GM18870 (cell line): ENCODE measurements at regions not wholly inside any gene's neighbourhood (a gene's known extent, or its start where the extent isn't known, plus 50 kb on each side); places are given as distances from the start of the nearest gene placed in this dataset.

ENCODE experiments used
- ATAC-seq: cut with Tn5 transposase; IDR thresholded peaks from one replicate; pipeline ENCODE4 v1.9.1; 2021; ENCODE audit warnings: moderate library complexity; ENCODE audit not compliant: unreplicated experiment

DNA sequence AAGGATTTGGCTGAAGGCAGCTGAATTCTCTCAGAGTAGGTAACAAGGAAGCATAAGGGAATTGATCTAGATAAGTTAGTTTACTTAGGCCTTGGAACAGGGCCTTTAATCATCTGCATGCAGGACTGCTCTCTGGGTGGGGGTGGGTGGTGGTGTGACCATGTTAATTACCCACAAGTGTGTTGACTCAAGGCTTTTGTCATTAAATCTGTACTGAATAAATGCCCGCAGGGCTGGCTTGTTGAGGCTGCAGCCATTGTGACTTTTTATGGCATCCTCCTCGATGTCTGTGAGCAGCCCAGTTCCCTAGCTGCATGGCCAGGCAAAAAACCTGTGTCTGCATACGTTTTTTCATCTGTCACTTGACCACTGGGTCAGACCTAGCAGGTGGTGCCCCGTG is 63.5 kb upstream of the ASCC3 start:
- no peak for ATAC-seq

DNA sequence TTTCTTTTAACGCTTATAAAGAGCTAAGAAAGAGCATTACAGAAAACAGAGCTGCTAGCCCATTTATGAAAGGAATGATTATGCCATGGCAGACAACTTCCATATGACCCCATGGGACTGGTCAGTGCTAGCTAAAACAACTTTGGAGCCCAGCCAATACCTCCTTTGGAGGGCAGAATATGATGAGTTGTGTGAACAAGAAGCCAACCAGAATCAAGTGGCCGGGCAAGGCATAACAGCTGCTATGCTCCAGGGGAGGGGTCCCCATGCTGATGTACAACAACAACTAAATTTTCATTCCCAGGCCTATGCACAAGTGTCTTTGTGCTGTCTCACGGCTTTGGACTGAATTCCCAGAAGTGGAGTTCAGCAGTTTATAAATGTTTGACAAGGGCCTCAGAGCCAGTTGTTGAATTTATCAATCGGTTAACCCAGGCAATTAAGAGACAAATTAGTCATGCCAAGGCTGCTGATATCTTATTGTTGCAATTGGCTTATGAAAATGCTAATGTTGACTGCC is 65.0 kb upstream of the ASCC3 start:
- no peak for ATAC-seq

DNA sequence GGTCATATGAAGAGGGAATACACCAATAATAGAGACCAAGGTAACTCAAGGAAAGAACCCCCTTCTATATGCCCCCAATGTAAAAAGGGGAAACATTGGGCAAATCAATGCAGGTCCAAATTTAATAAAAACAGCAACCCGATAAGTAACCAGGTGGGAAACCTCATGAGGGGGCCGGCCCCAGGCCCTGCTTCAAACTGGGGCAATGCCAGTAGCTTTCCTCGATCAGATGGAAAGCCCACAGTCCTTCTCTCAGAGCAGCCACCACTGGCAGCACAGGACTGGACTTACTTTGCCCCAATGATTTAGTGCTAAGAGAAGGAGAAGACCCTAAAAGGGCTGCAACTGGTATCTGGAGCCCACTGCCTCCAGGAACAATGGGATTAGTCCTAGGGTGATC is 65.6 kb upstream of the ASCC3 start:
- no peak for ATAC-seq

DNA sequence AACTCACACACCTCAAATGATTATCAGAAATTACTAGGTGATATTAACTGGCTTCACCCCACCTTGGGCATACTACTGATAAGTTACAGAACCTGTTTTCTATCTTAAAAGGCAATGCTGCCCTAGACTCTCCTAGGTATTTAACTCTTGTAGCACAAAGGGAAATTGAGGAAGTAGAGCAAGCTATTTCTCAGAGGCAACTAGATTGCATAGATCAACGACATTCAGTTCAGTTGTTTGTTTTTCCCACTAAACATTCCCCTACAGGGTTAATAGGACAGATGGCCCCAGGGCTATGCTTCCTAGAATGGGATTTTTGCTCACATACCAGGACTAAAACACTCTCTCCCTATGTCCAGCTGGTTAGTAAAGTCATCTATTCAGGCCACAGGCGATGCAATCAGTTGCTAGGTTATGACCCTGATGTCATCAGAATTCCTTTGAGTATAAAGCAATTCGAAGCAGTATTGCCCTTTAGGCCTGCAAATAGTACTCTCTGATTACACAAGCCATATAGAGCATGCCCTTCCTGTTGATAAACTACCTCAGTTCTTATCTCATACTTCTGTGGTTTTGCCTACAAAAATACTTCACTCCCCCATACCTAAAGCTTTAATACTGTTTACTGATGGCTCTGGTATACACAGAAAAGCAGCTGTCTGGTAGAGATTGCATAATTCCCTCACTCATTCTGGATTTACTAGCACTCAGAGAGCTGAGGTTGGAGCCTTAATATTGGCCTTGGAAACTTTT is 67.4 kb upstream of the ASCC3 start:
- no peak for ATAC-seq

DNA sequence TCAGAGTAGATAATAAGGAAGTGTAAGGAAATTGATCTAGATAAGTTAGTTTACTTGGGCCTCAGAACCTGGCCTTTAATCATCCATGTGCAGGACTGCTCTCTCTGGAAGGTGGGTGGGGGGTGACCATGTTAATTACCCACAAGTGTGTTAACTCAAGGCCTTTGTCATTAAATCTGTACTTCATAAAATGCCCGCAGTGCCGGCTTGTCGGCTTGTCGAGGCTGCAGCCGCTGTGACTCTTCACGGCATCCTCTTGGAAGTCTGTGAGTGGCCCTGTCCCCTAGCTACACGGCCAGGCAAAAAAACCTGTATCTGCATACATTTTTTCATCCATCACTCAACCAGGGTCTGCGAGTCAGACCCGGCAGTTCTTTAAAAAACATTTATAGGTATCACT is 70.9 kb upstream of the ASCC3 start:
- no peak for ATAC-seq

DNA sequence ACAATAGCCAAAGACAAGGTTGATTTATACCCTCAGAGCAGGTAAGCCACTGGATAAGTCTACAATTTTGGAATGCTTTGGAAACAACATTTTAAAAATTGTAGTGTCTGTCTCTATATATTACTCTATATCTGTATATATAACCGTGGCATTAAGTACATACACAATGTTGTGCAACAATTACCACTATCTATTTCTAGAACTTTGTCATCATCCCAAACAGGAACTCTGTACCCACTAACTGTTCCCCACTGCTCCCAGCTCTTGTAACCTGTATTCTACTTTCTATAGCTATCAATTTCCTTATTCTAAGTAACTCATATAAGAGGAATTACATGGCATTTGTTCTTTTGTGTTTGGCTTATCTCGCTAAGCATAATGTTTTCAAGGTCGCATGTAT is 78.2 kb upstream of the ASCC3 start:
- no peak for ATAC-seq

DNA sequence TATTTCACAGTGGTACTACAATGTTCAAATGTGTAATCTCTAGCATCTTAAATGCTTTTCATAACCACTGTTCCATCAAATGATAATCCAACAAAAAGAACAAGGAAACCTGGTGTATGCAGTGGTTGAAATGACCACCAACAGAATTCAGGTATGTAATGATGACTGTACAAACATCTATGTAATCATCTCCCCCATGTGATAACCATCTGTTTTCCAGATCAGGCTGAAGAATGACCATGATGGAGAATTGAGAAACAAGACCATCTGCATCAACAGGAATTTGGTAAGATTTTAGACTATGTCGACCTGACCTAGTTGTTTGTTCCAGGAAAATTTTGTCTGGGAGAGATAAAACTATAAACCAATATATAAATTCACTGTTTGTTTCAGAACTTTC is 81.3 kb upstream of the ASCC3 start:
- no peak for ATAC-seq

DNA sequence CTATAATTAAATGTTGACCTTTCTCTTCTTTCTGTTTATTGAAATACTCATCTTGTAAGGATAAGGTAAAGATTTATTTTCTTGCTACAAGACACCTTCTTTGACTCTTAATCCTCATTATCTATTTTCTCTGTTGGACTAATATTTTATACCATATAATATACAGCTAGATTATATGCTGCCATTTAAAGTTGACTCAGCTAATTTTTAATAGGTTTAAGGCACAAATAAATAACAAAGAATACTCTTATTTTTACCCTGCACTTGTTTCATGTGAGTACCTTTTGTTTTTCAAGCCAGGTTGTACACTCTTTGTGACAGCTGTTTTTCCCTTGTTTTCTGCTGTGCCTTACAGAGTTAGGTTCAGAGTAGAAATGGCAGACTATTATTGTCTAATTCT is 83.9 kb upstream of the ASCC3 start:
- no peak for ATAC-seq

DNA sequence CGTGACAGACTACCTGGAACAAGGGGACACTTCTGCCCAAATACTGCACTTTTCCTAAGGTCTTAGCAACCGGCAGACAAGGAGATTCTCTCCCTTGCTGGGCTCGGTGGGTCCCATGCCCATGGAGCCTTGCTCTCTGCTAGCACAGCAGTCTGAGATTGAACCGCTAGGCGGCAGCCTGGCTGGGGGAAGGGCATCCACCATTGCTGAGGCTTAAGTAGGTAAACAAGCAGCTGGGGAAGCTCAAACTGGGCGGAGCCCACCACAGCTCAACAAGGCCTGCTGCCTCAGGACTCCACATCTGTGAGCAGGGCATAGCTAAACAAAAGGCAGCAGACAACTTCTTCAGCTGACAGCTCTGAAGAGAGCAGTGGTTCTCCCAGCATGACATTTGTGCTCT is 87.8 kb upstream of the ASCC3 start:
- no peak for ATAC-seq

DNA sequence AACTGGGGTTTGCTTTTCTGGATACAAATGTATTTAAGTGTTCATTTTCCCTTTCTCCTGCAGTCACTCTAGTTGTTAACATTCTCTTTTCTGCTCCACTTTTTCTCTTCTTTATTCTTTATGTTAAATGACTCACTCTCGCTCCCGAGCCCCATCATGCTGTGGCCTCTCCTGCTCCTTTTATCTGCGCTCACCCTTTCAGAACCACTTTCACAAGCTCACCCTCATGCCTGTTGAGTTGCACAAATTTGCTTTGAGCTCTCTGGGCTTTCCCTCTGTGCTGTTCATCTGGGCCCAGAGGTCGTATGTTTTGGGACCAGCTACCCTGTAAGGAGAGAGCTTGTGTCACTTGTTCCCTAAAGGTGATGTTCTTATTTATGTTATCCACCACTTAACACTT is 98.1 kb upstream of the ASCC3 start:
- no peak for ATAC-seq

DNA sequence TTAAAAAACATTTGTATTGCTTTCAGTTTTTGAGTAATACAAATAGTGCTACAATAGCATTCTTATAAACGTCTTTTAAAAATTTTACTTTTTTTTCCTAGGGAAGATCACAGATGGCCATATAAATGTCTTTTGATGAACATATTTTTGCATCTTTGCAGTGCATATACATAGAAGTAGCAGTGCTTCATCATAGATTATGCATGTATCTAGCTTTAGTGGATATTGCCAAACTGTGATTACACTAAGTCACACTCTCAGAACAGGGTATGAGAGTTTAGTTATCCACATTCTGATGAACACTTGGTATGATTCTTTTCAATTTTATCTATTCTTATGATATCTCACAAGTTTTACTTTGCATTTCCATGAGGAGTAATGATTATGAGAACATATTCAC is 99.8 kb upstream of the ASCC3 start:
- no peak for ATAC-seq

DNA sequence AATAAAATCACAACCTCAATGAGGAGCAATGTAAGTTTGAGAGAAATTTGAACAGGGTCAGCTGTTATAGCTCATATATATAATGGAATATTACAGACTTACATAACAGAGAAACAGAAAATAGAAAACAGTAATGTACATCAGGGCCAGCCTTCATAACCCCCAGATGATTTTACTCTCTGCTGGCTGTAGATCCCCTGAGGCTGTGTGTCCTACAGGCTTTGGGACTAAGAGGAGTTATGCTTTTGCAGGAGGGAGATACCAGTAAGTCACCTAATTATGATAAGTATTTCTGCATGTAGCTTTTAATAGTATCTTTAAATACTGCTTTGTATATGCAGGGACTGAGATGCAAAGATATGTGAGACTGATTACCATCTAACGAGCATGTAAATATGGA is 105.8 kb upstream of the ASCC3 start:
- ATAC-seq, result no peak

DNA sequence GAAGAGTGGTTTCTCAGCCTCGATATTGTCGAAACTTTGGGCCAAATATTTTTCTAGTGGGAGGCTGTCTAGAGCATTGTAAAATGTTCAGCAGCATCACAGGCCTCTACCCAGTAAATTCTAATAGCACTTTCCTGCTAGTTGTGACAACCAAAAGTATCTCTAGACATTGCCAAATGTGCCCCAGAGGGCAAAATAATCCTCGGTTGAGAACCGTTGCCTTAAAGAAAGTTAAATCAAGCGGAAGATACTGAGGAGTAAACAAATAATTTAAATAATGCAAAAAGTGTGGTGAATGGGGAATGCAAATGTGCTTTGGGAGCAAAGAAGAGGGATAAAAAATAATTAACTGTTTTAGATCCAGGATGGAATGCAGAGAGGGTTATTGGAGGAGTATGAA is 106.4 kb upstream of the ASCC3 start:
- no peak for ATAC-seq

DNA sequence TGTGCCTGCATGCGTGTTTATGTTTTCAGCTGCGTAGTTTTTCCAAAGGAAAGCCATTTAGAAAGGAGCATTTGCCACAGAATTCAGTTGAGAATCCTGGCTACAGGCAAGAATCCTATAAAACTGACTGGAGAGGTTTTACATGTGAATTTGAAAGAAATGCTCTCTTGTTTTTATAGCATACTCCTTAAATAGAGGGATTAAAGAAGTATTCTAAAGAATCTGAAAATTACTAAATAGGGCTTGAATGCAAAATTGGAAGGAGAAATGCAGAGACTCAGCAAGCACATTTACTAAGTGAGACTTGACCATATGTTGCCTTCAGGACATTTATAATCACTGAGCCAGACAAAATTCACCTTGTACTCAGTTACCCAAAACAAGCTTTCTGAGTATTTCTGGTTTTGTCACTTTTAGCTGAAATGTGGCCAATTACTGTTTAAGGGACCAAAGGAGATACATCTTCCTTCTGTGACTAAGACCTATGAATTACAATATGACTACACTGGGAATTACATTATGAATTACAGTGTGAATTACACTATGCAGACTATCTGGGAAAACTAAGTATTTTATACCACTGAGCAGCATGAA is 107.4 kb upstream of the ASCC3 start:
- no peak for ATAC-seq

DNA sequence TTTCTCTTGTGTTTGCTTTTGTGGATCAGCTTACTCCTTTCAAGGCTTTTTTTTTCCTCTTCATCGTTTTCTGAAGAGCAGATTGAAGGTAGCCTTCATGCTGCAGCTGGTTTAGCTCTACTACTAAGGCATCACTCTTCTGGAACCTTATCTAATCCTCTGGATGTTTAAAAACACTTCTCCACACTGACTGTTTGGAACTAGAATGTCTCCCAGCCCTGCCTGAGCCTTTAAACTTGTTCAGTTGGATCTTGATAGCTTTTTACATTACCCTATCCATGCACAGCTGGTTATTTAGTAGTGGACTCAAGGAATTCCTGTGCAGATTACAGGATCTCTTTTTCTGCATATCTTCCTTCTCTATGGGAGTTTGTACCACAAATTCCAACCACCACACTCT is 108.9 kb upstream of the ASCC3 start:
- no peak for ATAC-seq

DNA sequence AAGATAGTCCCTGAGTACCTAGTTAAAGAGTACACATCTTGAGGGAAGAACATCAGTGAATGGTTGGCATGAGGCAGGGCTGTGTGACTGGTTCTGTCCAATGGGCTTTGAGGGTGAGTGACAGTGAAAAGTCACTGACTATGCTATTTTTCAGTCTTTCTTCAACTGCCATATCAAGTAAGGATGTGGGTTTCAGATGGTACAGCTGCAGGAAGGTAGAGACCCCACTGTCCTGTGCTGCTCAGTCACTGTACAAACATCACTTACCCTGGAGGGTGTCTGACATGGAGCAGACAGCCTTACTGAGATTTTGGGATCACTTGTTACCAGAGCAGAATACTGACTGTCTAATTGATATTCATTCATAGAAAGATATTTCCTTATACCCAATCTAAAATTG is 115.3 kb upstream of the ASCC3 start:
- no peak for ATAC-seq

DNA sequence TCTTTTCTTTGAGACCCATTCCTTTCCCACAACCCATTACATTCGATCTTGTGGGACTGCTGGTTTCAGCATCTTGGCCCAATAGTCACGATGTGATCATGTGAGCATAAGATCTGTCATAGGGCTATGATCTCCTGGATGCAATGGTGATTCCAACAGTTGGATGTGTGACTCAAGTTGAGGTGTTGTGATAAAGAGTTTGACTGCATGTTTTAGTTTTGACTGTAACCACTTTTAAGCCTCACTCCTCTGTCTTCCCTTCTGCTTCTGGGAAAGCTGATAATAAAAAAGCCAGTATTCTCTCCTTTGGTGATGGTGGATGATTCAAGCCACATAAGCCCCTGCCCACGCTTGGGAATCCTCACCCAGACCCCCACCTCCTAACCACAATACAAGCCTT is 117.0 kb upstream of the ASCC3 start:
- no peak for ATAC-seq

DNA sequence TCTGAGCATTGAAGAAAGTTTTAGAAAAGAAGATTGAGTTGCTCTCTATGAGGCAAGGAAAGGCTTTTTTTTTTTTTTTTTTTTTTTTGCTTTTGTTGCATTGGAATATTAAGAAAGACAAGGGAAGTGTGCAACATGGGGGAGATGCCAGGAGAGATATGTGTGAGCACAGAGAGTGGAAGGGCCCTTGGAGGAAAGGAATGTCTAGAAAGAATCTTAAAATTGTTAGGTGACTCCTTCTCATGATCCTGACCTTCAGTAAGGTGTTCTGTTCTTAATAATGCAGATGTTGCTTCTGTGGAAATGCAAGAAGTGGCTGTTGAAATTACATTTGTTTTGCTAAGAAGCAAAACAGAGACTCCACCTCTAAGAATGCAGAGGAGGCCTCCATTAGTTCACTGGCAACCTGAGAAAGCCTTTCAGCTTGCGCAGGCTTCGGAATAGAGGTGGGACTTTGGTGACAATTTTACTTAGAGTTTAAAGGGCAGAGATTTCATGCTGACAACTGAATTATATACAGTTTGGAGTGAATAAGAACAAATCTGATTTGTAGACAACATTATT is 118.0 kb upstream of the ASCC3 start:
- no peak for ATAC-seq

DNA sequence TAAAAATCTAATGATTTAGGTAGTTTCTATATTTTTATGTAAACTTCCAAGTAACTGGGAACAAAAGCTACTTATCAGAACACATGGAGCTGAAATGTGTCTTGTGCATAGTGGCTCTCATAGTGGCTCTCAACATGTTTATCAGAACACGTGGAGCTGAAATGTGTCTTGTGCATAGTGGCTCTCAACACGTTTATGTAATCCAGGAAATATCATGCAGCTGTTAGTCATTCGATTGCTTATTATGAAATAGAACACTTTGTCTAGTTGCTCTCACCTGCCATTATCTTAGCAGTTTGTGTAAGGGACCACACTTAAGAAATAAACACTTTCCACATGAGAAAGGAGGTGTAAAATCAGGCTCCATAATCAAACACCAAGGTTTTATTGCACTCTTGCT is 119.2 kb upstream of the ASCC3 start:
- ATAC-seq, result no peak

DNA sequence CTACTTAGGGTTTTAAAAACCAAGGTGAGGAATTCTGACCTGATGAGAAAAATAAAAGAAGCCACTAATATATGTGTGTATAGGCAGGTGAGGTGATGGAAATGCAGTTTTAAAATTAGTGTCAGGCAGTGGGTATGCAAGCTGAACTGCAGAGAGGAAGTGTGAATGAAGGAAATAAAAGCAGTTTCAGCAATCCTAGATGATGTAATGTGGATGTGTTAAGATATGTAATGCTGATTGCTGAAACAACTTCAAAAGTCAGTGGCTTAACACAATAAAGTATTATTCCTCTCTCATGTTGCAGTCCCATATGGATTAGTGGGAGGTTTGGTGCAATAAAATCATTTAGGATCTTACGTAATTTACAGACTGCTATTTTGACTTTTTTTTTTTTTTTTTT is 119.9 kb upstream of the ASCC3 start:
- ATAC-seq, result no peak

DNA sequence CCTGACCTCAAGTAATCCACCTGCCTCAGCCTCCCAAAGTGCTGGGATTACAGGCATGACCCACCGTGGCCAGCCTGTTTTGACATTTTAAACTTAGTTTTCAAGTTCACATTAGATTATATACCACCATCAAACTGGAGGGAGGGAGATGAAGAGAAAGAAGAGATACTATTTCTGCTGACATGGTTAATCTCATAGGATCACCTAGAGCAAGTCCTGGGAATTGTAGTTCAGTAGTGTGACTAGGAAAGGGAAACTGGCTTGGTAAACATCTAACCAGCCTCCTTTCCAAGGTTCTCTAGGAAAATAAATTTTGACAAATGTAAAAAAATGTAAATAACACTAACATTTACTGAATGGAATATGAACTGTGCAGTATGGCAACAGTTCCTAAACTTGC is 120.5 kb upstream of the ASCC3 start:
- no peak for ATAC-seq

DNA sequence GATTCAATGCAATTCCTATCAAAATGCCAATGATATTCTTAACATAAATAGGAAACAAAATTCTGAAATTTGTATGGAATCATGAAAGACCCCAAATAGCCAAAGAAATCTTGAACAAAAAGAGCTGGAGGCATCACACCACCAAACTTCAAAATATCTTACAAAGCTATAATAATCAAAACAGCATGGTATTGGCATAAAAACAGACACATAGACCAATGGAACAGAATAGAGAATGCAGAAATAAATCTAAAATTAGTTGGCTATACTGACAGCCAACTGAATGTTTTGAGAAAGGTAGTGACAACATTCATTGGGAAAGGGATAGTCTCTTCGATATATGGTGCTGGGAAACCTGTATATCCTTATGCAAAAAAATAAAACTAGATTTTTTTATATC is 121.9 kb upstream of the ASCC3 start:
- no peak for ATAC-seq

DNA sequence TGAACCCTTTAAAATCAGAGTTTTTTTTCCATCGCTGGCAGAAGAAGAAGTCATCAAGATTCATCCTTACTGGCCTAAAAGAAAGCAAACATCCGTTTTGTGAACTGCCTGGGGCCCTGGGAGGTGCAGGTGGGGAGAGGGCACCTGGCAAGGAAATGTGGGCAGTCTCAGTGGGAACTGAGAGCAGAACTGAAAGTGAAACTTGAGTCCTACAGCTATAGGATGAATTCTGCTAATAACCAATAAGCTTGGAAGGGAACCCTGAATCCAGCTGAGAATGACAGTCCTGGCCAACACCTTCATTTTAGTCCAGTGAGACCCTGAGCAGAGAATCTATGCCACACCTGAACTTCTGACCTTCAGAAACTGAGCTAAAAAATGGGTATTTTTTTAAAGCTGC is 130.1 kb upstream of the ASCC3 start:
- peak; percentile 96 for ATAC-seq
